ENCODE measurements at regions not wholly inside any gene's neighbourhood (a gene's known extent, or its start where the extent isn't known, plus 50 kb on each side); places are given as distances from the start of the nearest gene placed in this dataset.

DNA sequence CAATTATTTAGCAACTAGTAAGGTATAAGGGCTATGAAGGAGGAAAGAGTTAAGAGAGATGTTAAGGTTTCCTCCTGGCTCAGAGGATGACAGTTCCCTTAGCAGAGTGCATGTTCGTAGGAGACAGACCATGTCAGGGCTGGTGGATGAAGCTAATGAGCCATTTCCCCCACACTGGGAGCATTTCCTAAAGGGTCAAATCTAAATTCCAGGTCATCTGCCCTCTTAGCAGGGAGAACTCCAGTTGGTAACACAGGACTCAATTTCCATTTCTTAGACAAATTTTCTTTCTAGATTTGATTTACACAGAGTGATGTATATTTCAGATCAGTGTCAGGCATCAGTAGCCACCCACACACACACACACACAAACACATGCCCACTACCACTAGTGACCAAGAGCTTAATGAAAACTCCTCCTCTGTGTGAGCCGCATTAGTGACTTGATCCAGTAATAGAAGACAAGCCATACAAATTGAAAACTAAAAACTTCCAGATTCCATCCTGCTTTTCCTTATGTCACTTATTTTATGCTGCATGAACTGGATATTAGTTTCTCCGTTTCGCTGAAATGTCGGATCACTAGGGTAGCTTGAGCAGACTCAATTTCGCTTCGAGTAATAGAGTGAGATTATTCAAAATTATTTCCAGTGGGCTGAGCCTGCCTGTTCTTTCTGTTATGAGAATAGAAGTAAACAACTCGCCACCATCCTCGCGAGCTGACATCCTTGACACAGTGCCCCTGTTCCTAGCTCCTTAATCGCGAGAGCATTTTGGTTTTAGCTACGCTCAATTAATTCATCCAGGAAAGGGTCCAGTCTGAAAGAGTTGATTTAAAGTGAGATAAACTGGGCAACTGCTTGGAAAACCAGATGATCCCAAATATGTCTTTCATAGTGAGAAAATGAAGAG is 582.6 kb downstream of the SOX6 start:
- TF ChIP-seq POLR2A (IDR thresholded peaks at IDR 0.05; ENCODE audit: low read length) (no peak), GATA1 (IDR thresholded peaks at IDR 0.05; ENCODE audit: low read depth, low read length) (no peak)
- DNase-seq: no peak

- no peak for DNase-seq
- no peak for TF ChIP-seq POLR2A (IDR thresholded peaks at IDR 0.05; ENCODE audit: low read length)
- no peak for TF ChIP-seq GATA1 (IDR thresholded peaks at IDR 0.05; ENCODE audit: low read depth, low read length)
Measured at GRCh38 chr11:15774388-15774939, 581.9 kb downstream of the SOX6 start.

GRCh38 chr11:15775015-15775541 is 581.3 kb downstream of the SOX6 start:
- no peak for DNase-seq
- TF ChIP-seq GATA1 (IDR thresholded peaks at IDR 0.05; ENCODE audit: low read depth, low read length) (no peak), POLR2A (IDR thresholded peaks at IDR 0.05; ENCODE audit: low read length) (no peak)

DNA sequence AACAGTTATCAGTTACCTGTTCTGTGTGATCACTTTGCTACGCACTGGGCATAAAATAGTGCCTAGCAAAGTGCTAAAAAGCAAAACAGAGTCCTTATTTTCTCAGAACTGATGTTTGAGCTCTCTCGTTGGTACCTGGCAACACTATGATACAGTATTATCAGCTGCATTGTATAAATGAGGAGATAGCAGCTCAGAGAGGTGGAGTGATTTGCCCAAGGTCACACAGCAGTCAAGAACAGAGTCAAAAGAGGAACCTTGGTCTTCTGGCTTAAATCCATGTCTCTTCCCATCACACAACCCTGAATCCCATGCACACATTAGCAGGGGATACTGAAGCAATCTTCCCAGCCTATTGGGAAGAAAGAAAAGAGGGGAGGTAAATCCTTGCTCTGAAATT is 580.5 kb downstream of the SOX6 start:
- TF ChIP-seq POLR2A (IDR thresholded peaks at IDR 0.05; ENCODE audit: low read length) (no peak), GATA1 (IDR thresholded peaks at IDR 0.05; ENCODE audit: low read depth, low read length) (no peak)
- no peak for DNase-seq

DNA sequence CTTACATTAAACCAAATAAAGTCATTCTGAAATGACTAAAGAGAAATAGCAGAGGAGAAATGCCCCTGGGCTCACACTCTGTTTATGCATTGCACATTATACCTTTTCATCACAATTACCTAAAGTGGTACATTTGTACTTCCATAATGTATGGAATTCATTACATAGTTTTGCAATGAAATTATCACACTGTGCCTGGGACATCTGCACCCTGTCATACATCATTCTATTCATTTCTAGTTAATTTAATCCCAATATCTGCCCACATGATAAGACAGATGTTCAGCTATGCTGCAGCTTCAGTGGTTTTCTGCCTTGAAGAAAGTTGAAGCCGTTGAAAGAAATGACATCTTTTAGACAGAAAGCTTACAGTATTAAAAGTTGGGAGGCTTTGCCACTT is 580.0 kb downstream of the SOX6 start:
- TF ChIP-seq GATA1 (IDR thresholded peaks at IDR 0.05; ENCODE audit: low read depth, low read length) (no peak), POLR2A (IDR thresholded peaks at IDR 0.05; ENCODE audit: low read length) (no peak)
- DNase-seq: no peak

DNA sequence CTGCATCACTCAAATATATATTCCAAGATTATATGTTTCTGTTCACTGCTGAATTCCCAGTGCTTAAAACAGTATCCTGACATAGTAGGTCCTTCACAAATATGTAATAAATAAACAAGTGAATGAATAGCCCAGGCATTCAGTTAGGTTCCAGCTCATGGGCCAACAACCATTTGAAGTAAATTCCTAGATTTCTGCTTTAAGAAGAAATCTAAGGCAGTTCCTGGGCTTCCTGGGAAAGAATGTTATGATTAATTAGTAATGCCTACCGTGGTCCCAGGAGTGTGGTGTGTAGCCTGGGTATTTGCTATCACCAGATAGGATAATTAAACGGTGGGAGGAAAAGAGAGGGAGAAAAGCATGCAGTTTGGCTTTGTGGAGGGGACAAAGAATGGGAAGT is 576.8 kb downstream of the SOX6 start:
- DNase-seq: no peak
- TF ChIP-seq POLR2A (IDR thresholded peaks at IDR 0.05; ENCODE audit: low read length) (no peak), GATA1 (IDR thresholded peaks at IDR 0.05; ENCODE audit: low read depth, low read length) (no peak)

DNA sequence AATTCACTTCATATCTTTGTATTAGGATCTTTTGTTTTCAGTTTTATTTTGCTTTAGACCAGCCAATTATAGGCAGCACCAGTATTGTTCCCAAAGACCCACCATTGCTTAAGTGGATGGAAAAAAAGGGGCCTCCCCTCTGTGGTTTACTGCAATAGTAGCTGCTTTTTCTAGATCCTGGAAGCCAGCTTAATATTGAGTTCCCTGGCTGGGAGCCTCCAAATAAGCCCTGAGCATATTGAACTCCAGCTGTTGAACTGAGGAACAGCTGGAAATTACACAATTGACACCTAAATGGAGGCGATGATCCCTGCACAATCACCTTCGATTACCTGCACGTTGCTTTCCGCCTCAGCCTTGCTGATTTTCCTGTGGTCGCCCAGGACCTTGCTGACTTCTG is 576.0 kb downstream of the SOX6 start:
- no peak for TF ChIP-seq POLR2A (IDR thresholded peaks at IDR 0.05; ENCODE audit: low read length)
- no peak for TF ChIP-seq GATA1 (IDR thresholded peaks at IDR 0.05; ENCODE audit: low read depth, low read length)
- DNase-seq: no peak

DNA sequence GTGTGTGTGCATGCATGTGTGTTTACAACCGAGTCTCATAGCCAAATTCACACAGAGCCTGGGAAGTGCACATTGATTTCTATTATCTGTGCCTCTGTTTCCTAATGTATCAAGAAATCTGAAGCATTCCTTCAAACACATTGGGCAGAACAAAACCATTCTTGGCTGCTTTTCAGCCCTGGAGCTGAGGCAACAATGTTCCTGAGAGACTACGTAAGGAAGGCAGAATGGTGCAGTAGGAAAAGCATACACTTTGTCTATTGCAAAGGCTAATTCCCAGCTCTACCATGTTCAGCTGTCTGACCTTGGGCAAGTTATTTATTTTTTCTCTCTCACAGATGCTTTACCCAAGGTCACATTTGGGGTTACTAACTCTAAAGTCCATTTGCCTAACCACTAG is 575.5 kb downstream of the SOX6 start:
- TF ChIP-seq POLR2A (IDR thresholded peaks at IDR 0.05; ENCODE audit: low read length) (no peak), GATA1 (IDR thresholded peaks at IDR 0.05; ENCODE audit: low read depth, low read length) (no peak)
- no peak for DNase-seq

DNA sequence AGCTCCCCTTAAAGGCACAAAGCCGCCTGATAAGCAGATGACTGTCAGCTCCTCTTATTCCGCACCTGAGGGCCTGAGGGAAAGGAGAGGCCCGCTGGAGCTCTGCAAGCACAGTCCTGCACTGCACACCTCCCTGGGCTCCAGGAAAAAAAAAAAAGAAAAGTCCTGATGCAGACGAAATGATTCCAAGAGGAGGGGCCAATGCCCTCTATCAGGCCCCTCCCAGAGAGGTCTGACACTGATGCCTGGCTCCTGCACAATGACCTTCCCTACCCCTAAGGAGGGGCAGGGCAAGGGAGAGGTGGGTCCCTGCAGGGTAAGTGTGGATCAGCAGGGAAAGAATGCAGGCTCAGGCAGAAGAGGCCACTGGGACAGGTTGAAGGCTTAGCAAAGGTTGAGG is 572.7 kb downstream of the SOX6 start:
- DNase-seq: no peak
- TF ChIP-seq GATA1 (IDR thresholded peaks at IDR 0.05; ENCODE audit: low read depth, low read length) (no peak), POLR2A (IDR thresholded peaks at IDR 0.05; ENCODE audit: low read length) (no peak)

GRCh38 chr11:15793043-15793996 is 563.0 kb downstream of the SOX6 start:
- no peak for TF ChIP-seq POLR2A (IDR thresholded peaks at IDR 0.05; ENCODE audit: low read length)
- no peak for TF ChIP-seq GATA1 (IDR thresholded peaks at IDR 0.05; ENCODE audit: low read depth, low read length)
- no peak for DNase-seq

DNA sequence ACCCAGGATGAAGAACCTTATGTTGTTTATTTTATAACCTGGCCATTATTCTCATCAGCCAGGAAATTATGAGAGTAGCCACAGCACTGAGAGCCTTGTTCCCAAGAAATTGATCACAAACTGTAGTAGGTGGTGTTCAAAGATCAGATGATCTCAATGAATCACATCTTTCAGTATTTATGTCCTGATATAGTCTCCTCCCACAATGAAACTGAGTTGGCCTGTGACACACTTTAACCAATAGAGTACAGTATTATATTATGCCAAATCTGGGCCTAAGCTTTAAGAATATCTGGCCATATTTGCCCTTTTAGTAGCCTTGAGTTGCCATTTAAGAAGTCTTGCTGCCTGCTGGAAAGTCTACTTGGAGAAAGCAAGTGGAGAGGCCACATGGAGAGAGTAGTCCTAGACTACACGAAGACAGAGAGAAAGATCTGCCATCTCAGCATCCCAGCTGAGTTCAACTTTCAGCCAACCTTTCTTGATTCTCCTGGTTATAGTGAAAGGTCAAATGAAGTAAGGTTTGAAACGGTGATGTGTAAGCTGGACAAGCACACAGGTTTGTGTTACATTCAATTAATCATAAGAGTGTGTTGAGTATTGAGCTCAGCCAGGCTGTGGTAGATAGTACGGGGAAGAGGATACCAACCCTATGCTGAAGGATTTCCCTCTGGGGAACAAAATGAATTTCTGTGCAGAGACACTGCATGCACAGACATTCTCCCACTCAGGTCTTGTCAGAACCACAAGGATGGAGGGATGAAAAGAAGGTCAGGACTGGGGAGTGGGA is 561.8 kb downstream of the SOX6 start:
- no peak for DNase-seq
- TF ChIP-seq POLR2A (IDR thresholded peaks at IDR 0.05; ENCODE audit: low read length): no peak
- TF ChIP-seq GATA1 (IDR thresholded peaks at IDR 0.05; ENCODE audit: low read depth, low read length): no peak

DNA sequence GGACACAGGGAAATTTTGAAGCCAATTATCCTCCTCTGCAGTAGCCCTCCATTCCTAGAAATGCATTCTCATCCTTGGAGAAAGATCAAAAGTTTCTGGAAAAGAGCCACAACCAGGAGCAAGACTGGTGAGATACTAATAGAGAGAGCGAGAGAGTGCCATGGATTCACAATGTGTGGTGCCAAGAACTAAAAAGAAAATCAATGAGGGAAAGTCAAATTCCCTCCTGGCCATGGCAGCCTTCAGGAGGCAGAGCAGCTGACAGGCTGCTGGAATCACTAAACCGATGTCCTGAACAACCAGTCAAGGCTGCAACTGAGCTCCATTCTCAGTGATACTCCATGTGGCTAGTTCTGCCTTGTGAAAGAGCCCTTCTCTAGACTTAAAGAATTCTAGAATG is 561.0 kb downstream of the SOX6 start:
- TF ChIP-seq POLR2A (IDR thresholded peaks at IDR 0.05; ENCODE audit: low read length): no peak
- TF ChIP-seq GATA1 (IDR thresholded peaks at IDR 0.05; ENCODE audit: low read depth, low read length): no peak
- no peak for DNase-seq

Measured in erythroblast (primary cell).